Motor neuron (in vitro differentiated cells): ENCODE measurements at regions not wholly inside any gene's neighbourhood (a gene's known extent, or its start where the extent isn't known, plus 50 kb on each side); places are given as distances from the start of the nearest gene placed in this dataset.

Experiments
- ATAC-seq, 8 experiments: fragments of 200-7000 bp; cut with Tn5 transposase; replicated peaks in 6 of 8; 2 replicates each; pipeline ENCODE4 v1.8.0; 2021; ENCODE audit warnings: mild to moderate bottlenecking in 8 of 8, moderate library complexity in 8 of 8
- H3K27ac ChIP-seq, 2 donors: fragments of 250-450 bp; sonication (Bioruptor Pico); 2 replicates each; pipeline ENCODE4 v1.9.0; 2021; ENCODE audit warnings: antibody characterized with exemption in 2 of 2, mild to moderate bottlenecking in 2 of 2, moderate library complexity in 1 of 2
- H3K4me1 ChIP-seq, 2 donors: fragments of 250-450 bp; sonication (Bioruptor Pico); replicated peaks in 1 of 2; 2 replicates each; pipeline ENCODE4 v1.6.1; 2021; ENCODE audit warnings: antibody characterized with exemption in 2 of 2, mild to moderate bottlenecking in 2 of 2, moderate library complexity in 1 of 2
- H3K4me3 ChIP-seq, 5 donors: fragments of 250-450 bp; sonication (Bioruptor Pico); 2 replicates each; pipeline ENCODE4 v1.9.0; 2021; ENCODE audit warnings: antibody characterized with exemption in 5 of 5, mild to moderate bottlenecking in 5 of 5, moderate library complexity in 4 of 5
- WGBS, 10 experiments: fragments of 450-650 bp; shearing (Covaris generic); methylation state at CpG; one replicate each; pipeline ENCODE4 v1.0.0; 2022; 5-methylcytosine and 5-hydroxymethylcytosine counted together
- in situ Hi-C, 9 experiments: fragments of 400-800 bp; cut with MboI; loops; one replicate each; pipeline ENCODE4 v1.15.0; 2021; ENCODE audit warnings: low sequenced_read_pairs in 9 of 9, low pct_unique_long_range_greater_than_20kb in 2 of 9; ENCODE audit not compliant: unreplicated experiment in 9 of 9

DNA sequence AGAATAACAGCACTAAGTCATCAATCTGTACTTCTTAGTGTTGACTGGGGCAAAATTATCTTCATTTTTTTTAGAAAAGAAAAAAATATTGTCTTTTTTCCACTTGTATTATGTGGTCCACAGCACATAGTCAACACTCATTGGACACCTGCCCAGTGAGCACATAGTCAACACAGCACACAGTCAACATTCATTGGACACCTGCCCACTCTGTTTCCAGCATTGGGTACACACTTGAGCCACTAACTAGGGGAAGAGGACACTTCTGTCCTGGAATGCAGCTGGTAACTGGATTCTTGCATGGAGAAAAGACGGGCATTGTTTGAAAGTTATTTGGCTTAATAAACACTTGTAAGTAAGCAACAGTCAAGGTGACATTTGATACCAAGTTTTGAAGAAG lies 898.2 kb downstream of the CDY2B start:
- in situ Hi-C loops: no loop called here
- peak in 1 of 8 experiments; percentile 64 for ATAC-seq
- Histone ChIP-seq H3K4me3 (no peak overlapping the region), H3K27ac (no peak overlapping the region), H3K4me1 (no peaks in the 10 kb centered on the region)
- WGBS, 10 experiments: no CpG with 5 or more reads among the region's 1 CpG

DNA sequence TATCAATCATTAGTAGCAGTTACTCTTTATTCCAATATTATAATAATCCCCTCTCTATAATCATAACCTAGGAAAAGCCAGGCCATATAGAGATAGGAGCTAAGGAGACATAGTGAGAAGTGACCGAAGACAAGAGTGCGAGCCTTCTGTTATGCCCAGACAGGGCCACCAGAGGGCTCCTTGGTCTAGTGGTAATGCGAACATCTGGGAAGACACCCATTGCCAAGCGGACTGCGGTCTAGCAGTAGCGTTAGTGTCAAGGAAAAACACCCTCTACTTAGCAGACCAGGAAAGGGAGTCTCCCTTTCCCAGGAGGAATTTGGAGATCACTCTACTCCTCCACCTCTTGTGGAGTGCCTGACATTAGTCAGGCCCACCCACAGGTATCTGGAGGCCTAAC lies 920.9 kb downstream of the CDY2B start:
- WGBS, 10 experiments: 0% methylated on average over 1 of the region's 6 CpGs; no CpG with 5 or more reads in 9 of the 10 experiments
- Histone ChIP-seq H3K27ac (no peak overlapping the region), H3K4me3 (no peak overlapping the region), H3K4me1 (no peaks in the 10 kb centered on the region)
- no peak for ATAC-seq
- in situ Hi-C loops: no loop called here

DNA sequence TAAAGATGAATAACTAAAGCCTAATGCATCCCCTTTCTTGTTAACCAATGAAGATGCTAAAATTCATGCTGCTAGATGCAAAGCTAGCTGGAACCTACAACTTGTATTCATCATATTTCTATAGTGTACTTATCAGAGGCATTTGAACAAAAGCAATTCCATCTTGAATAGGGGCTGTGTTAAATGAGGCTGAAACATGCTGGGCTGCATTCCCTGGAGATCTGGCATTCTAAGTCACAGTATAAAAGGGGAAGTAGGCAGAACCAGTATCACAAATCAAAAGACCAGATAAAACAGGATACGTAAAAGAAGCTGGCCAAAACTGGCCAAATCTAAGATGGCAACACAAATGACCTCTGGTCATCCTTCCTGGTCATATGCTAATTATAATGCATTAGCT lies 932.8 kb downstream of the CDY2B start:
- Histone ChIP-seq H3K4me1 (no peaks in the 10 kb centered on the region), H3K27ac (no peak overlapping the region), H3K4me3 (no peak overlapping the region)
- in situ Hi-C loops: no loop called here
- peak in 3 of 8 experiments; percentile 47 to 60 (median 54) for ATAC-seq
- WGBS, 10 experiments: 0% methylated on average over 1 of the region's 1 CpG; no CpG with 5 or more reads in 9 of the 10 experiments
